ENCODE measurements at regions not wholly inside any gene's neighbourhood (a gene's known extent, or its start where the extent isn't known, plus 50 kb on each side); places are given as distances from the start of the nearest gene placed in this dataset.

DNA sequence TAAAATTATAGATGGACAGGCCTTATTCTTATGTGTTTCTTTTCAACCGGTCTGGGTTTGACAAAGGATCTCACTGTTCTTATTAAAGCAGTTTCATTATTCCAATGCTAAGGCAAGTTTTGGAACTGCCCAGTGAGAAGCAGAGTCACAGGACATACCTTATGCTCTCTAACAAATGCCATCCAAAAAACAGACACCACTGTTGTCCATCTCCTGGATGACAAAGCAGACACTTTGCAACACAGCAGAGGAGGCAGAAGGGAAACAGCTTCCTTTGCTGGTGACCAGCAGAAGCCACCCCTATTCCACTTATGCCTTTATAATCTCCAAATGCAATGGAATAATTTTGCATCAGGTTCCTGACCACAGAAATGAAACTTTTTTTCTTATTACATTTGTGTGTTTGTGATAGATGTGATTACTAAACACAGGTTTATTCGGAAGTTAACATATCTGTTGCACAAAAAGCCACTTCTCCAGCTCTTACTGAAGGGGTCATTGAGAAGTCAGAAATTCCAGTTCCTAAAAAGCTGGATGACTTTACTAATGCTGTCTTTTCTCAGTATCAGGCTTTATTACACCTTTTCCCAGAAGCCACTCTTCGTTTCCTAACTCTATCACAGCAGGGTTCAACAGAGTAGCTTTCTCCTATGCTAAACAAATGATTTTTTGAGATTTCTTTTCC lies 115.6 kb downstream of the BTG1 start:
- Histone ChIP-seq H3K27me3 (ENCODE audit: insufficient read depth, low read depth) (no peaks in the 10 kb centered on the region), H4K20me1 (ENCODE audit: insufficient read depth) (no peaks in the 10 kb centered on the region), H3K4me2 (no peak overlapping the region), H3K79me2 (ENCODE audit: insufficient read depth, low read depth) (no peaks in the 10 kb centered on the region), H3K4me3 (IDR thresholded peaks at IDR 0.05; ENCODE audit: insufficient read depth, low read depth, low read length) (no peak overlapping the region), H3K36me3 (ENCODE audit: insufficient read depth) (no peaks in the 10 kb centered on the region), H3K27ac (no peak overlapping the region), H3K9ac (no peak overlapping the region), H2AFZ (ENCODE audit: low read depth) (no peak overlapping the region), H3K4me1 (ENCODE audit: low read depth, poor library complexity, severe bottlenecking) (peaks cover 11% of the 10 kb centered on the region)
- TF ChIP-seq CTCF (conservative IDR thresholded peaks at IDR 0.05; ENCODE audit: low read depth, low read length): no peak

GRCh38 chr12:92029136-92029535 lies 116.5 kb downstream of the BTG1 start:
- H3K4me3 ChIP-seq (IDR thresholded peaks at IDR 0.05; ENCODE audit: insufficient read depth, low read depth, low read length): no peak overlapping the region
- no peak overlapping the region for H3K9ac ChIP-seq
- no peaks in the 10 kb centered on the region for H4K20me1 ChIP-seq (ENCODE audit: insufficient read depth)
- no peak overlapping the region for H3K4me2 ChIP-seq
- TF ChIP-seq CTCF (conservative IDR thresholded peaks at IDR 0.05; ENCODE audit: low read depth, low read length): no peak
- H3K79me2 ChIP-seq (ENCODE audit: insufficient read depth, low read depth): no peaks in the 10 kb centered on the region
- no peaks in the 10 kb centered on the region for H3K27me3 ChIP-seq (ENCODE audit: insufficient read depth, low read depth)
- H3K27ac ChIP-seq: no peak overlapping the region
- no peak overlapping the region for H2AFZ ChIP-seq (ENCODE audit: low read depth)
- H3K36me3 ChIP-seq (ENCODE audit: insufficient read depth): no peaks in the 10 kb centered on the region
- H3K4me1 ChIP-seq (ENCODE audit: low read depth, poor library complexity, severe bottlenecking): peaks cover 2% of the 10 kb centered on the region

GRCh38 chr12:92028441-92028709 lies 117.3 kb downstream of the BTG1 start:
- H3K27ac ChIP-seq: no peak overlapping the region
- no peak overlapping the region for H3K4me3 ChIP-seq (IDR thresholded peaks at IDR 0.05; ENCODE audit: insufficient read depth, low read depth, low read length)
- no peak overlapping the region for H2AFZ ChIP-seq (ENCODE audit: low read depth)
- H3K9ac ChIP-seq: no peak overlapping the region
- no peaks in the 10 kb centered on the region for H3K4me1 ChIP-seq (ENCODE audit: low read depth, poor library complexity, severe bottlenecking)
- no peak for TF ChIP-seq CTCF (conservative IDR thresholded peaks at IDR 0.05; ENCODE audit: low read depth, low read length)
- no peaks in the 10 kb centered on the region for H3K27me3 ChIP-seq (ENCODE audit: insufficient read depth, low read depth)
- no peaks in the 10 kb centered on the region for H3K36me3 ChIP-seq (ENCODE audit: insufficient read depth)
- H3K79me2 ChIP-seq (ENCODE audit: insufficient read depth, low read depth): no peaks in the 10 kb centered on the region
- no peak overlapping the region for H3K4me2 ChIP-seq
- H4K20me1 ChIP-seq (ENCODE audit: insufficient read depth): no peaks in the 10 kb centered on the region

- Histone ChIP-seq H3K4me1 (ENCODE audit: low read depth, poor library complexity, severe bottlenecking) (no peaks in the 10 kb centered on the region), H3K27ac (no peak overlapping the region), H3K4me2 (no peak overlapping the region), H2AFZ (ENCODE audit: low read depth) (no peak overlapping the region), H3K27me3 (ENCODE audit: insufficient read depth, low read depth) (no peaks in the 10 kb centered on the region), H3K36me3 (ENCODE audit: insufficient read depth) (no peaks in the 10 kb centered on the region), H3K9ac (no peak overlapping the region), H3K79me2 (ENCODE audit: insufficient read depth, low read depth) (no peaks in the 10 kb centered on the region), H4K20me1 (ENCODE audit: insufficient read depth) (no peaks in the 10 kb centered on the region), H3K4me3 (IDR thresholded peaks at IDR 0.05; ENCODE audit: insufficient read depth, low read depth, low read length) (no peak overlapping the region)
- TF ChIP-seq CTCF (conservative IDR thresholded peaks at IDR 0.05; ENCODE audit: low read depth, low read length): no peak
These were observed 117.8 kb downstream of the BTG1 start for GRCh38 chr12:92027701-92028440.

Data from KMS-11 (cell line).